Neuronal stem cell (in vitro differentiated cells): ENCODE measurements at regions not wholly inside any gene's neighbourhood (a gene's known extent, or its start where the extent isn't known, plus 50 kb on each side); places are given as distances from the start of the nearest gene placed in this dataset.
"Not testable (repeated sequence)": the region's sequence is repeated elsewhere in the genome, so short reads cannot be mapped to it uniquely, and the experiment has no call there.

Experiments used
- DNase-seq: peaks from one replicate; pipeline ENCODE4 v3.0.0-alpha.2; 2013; ENCODE audit warnings: low spot score
- H2AFZ ChIP-seq: one replicate; pipeline ENCODE4 v1.6.1; 2013; ENCODE audit warnings: mild to moderate bottlenecking, low read length, inconsistent platforms
- H2AK5ac ChIP-seq: 2 replicates; pipeline ENCODE4 v1.6.1; 2013; ENCODE audit warnings: low read depth, mild to moderate bottlenecking, inconsistent platforms, low read length, moderate library complexity, mixed read lengths
- H2BK120ac ChIP-seq: 2 replicates; pipeline ENCODE4 v1.6.1; 2013; ENCODE audit warnings: low read depth, mild to moderate bottlenecking, inconsistent platforms, low read length, moderate library complexity, mixed read lengths
- H2BK12ac ChIP-seq: one replicate; pipeline ENCODE4 v1.6.1; 2013; ENCODE audit warnings: low read length, inconsistent platforms
- H2BK15ac ChIP-seq: 2 replicates; pipeline ENCODE4 v1.6.1; 2013; ENCODE audit warnings: mild to moderate bottlenecking, low read length, inconsistent platforms, mixed read lengths
- H2BK5ac ChIP-seq: one replicate; pipeline ENCODE4 v1.6.1; 2013; ENCODE audit warnings: inconsistent platforms, mild to moderate bottlenecking, low read length, moderate library complexity
- H3K14ac ChIP-seq: one replicate; pipeline ENCODE4 v1.6.1; 2013; ENCODE audit warnings: low read length, inconsistent platforms
- H3K18ac ChIP-seq: 2 replicates; pipeline ENCODE4 v1.6.1; 2013; ENCODE audit warnings: low read length, inconsistent platforms
- H3K23ac ChIP-seq: 2 replicates; pipeline ENCODE4 v1.6.1; 2013; ENCODE audit warnings: low read depth, mild to moderate bottlenecking, mixed read lengths, low read length, inconsistent platforms; ENCODE audit not compliant: poor library complexity
- H3K27ac ChIP-seq: replicated peaks from 3 replicates; pipeline ENCODE4 v1.5.1; 2013; ENCODE audit warnings: low read length, inconsistent platforms
- H3K27me3 ChIP-seq, 3 experiments: 2 replicates each; pipeline ENCODE4 v1.6.1; 2013; ENCODE audit warnings: low read length in 3 of 3, mild to moderate bottlenecking in 2 of 3, inconsistent platforms in 1 of 3, low read depth in 1 of 3, mixed read lengths in 1 of 3, moderate library complexity in 1 of 3; ENCODE audit not compliant: control insufficient read depth in 3 of 3, insufficient read depth in 3 of 3
- H3K36me3 ChIP-seq, 2 donors: replicated peaks in 1 of 2; 2 replicates each; pipeline ENCODE4 v1.6.1; 2013; ENCODE audit warnings: low read length in 2 of 2; ENCODE audit not compliant: control insufficient read depth in 2 of 2, insufficient read depth in 2 of 2
- H3K4ac ChIP-seq: 2 replicates; pipeline ENCODE4 v1.6.1; 2013; ENCODE audit warnings: inconsistent platforms, mild to moderate bottlenecking, low read length, moderate library complexity
- H3K4me1 ChIP-seq, 2 donors: 1 replicate in 1 of 2; 2 replicates in 1 of 2; pipeline ENCODE4 v1.6.1; 2013; ENCODE audit warnings: low read length in 2 of 2, low read depth in 1 of 2; ENCODE audit not compliant: control insufficient read depth in 2 of 2, insufficient read depth in 1 of 2
- H3K4me2 ChIP-seq: one replicate; pipeline ENCODE4 v1.6.1; 2013; ENCODE audit warnings: mild to moderate bottlenecking, low read length, inconsistent platforms; ENCODE audit not compliant: insufficient read depth, poor library complexity, severe bottlenecking
- H3K4me3 ChIP-seq, 2 donors: 2 replicates each; pipeline ENCODE4 v1.5.1; 2013; ENCODE audit warnings: low read length in 2 of 2, mild to moderate bottlenecking in 2 of 2, inconsistent platforms in 1 of 2, moderate library complexity in 1 of 2
- H3K79me1 ChIP-seq: one replicate; pipeline ENCODE4 v1.6.1; 2013; ENCODE audit warnings: low read depth, mild to moderate bottlenecking, inconsistent platforms, low read length, moderate library complexity
- H3K9ac ChIP-seq: one replicate; pipeline ENCODE4 v1.6.1; 2013; ENCODE audit warnings: mild to moderate bottlenecking, low read depth, low read length, inconsistent platforms; ENCODE audit not compliant: poor library complexity
- H3K9me3 ChIP-seq, 2 donors: replicated peaks in 1 of 2; 2 replicates each; pipeline versions ENCODE3 to v1.6.1; 2013; ENCODE audit warnings: low read length in 2 of 2, mild to moderate bottlenecking in 2 of 2, inconsistent platforms in 1 of 2, low read depth in 1 of 2, mixed read lengths in 1 of 2, moderate library complexity in 1 of 2; ENCODE audit not compliant: control insufficient read depth in 2 of 2, insufficient read depth in 1 of 2
- H4K8ac ChIP-seq: one replicate; pipeline ENCODE4 v1.6.1; 2013; ENCODE audit warnings: low read depth, mild to moderate bottlenecking, inconsistent platforms, low read length, moderate library complexity
- H4K91ac ChIP-seq: one replicate; pipeline ENCODE4 v1.6.1; 2013; ENCODE audit warnings: low read length, low read depth, mild to moderate bottlenecking, inconsistent platforms; ENCODE audit not compliant: poor library complexity
- WGBS, 2 donors: extraction: QIAGEN DNeasy Blood & Tissue Kit; methylation state at CpG; one replicate each; pipeline ENCODE4 v1.1.7; 2013; ENCODE audit warnings: missing lambda C conversion rate in 2 of 2, mixed read lengths in 1 of 2; ENCODE audit not compliant: insufficient read length in 2 of 2, insufficient replicate concordance in 1 of 2; ENCODE audit errors: extremely low coverage in 2 of 2; 5-methylcytosine and 5-hydroxymethylcytosine counted together

GRCh38 chr11:71767016-71767415 lies 66.0 kb upstream of the DEFB108B start:
- H3K27me3 ChIP-seq, H3K4me2 ChIP-seq, H3K18ac ChIP-seq, DNase-seq, H3K14ac ChIP-seq, H3K4ac ChIP-seq, H3K79me1 ChIP-seq, H3K23ac ChIP-seq, H4K91ac ChIP-seq, H2AK5ac ChIP-seq, H3K27ac ChIP-seq, H2BK5ac ChIP-seq, H2BK12ac ChIP-seq, H2AFZ ChIP-seq, H3K4me1 ChIP-seq, H2BK120ac ChIP-seq, H3K9me3 ChIP-seq, H3K36me3 ChIP-seq, H4K8ac ChIP-seq, H3K9ac ChIP-seq, H2BK15ac ChIP-seq, H3K4me3 ChIP-seq: not testable (repeated sequence)
- no CpG with 5 or more reads among the region's 5 CpGs for WGBS, 2 donors

DNA sequence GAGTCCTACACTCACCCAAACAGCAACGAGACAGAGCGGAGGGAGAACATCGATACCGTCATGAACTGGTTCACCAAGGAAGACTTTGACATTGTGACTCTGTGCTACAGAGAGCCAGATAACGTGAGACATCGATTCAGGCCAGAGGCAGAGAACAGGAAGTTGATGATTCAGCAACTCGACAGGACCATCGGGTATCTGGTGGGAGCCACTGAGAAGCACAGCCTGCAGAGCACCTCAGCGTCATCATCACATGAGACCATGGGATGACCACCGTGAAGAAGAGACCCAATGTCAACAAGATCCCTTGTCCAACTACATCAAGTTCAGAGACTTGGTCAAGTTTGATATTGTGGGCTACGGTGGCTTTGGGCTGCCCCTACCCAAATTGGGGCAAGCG lies 60.8 kb upstream of the DEFB108B start:
- not testable (repeated sequence) for H3K36me3 ChIP-seq, DNase-seq, H3K79me1 ChIP-seq, H4K8ac ChIP-seq, H3K4me1 ChIP-seq, H2BK12ac ChIP-seq, H3K27me3 ChIP-seq, H2BK15ac ChIP-seq, H3K4ac ChIP-seq, H3K18ac ChIP-seq, H3K23ac ChIP-seq, H2AFZ ChIP-seq, H3K4me3 ChIP-seq, H2BK120ac ChIP-seq, H4K91ac ChIP-seq, H3K9me3 ChIP-seq, H2AK5ac ChIP-seq, H3K14ac ChIP-seq, H3K4me2 ChIP-seq, H2BK5ac ChIP-seq, H3K9ac ChIP-seq, H3K27ac ChIP-seq
- WGBS, 2 donors: no CpG with 5 or more reads among the region's 12 CpGs

- Histone ChIP-seq H2BK12ac (no peak overlapping the region), H3K4me1 (no peaks in the 10 kb centered on the region), H3K23ac (no peak overlapping the region), H3K4ac (no peak overlapping the region), H3K27me3 (no peaks in the 10 kb centered on the region), H3K14ac (no peak overlapping the region), H2AK5ac (peak overlapping the region; percentile 63), H3K4me3 (no peak overlapping the region), H3K18ac (peak overlapping the region; percentile 57), H3K79me1 (no peaks in the 10 kb centered on the region), H2AFZ (no peak overlapping the region), H4K91ac (no peak overlapping the region), H3K27ac (no peak overlapping the region), H3K9ac (no peak overlapping the region), H2BK5ac (no peak overlapping the region), H2BK120ac (no peak overlapping the region), H3K9me3 (no peaks in the 10 kb centered on the region), H3K4me2 (no peak overlapping the region), H4K8ac (no peak overlapping the region), H2BK15ac (no peak overlapping the region), H3K36me3 (no peaks in the 10 kb centered on the region)
- no CpG with 5 or more reads among the region's 30 CpGs for WGBS, 2 donors
- DNase-seq: no peak
These were observed 58.3 kb upstream of the DEFB108B start for GRCh38 chr11:71774603-71775222.

DNA sequence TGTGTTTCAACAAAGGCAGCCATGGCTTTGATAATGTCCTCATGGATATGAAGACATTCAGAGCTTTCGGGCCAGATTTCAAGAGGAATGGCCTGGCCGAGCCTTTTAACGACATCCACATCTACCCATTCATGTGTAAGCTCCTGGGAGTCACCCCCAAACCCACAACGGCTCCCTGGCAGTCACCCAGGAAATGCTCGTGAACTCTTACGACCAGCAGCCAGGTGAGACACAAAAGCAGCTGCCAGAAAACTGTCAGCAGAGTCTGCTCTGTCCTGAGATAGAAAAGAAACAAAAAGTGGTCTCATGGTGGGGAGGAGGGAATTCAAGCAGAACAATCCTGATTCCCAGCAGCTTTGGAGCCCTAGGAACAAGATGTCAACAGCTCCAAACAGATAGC lies 52.9 kb upstream of the DEFB108B start:
- H3K4ac ChIP-seq, H3K4me3 ChIP-seq, H3K18ac ChIP-seq, H3K79me1 ChIP-seq, H3K4me2 ChIP-seq, H2AFZ ChIP-seq, H3K23ac ChIP-seq, H2BK5ac ChIP-seq, H3K9me3 ChIP-seq, H2BK15ac ChIP-seq, H3K4me1 ChIP-seq, H3K27me3 ChIP-seq, H2AK5ac ChIP-seq, H4K91ac ChIP-seq, DNase-seq, H4K8ac ChIP-seq, H3K27ac ChIP-seq, H2BK12ac ChIP-seq, H3K9ac ChIP-seq, H3K36me3 ChIP-seq, H2BK120ac ChIP-seq, H3K14ac ChIP-seq: not testable (repeated sequence)
- WGBS, 2 donors: no CpG with 5 or more reads among the region's 6 CpGs
